Adipocyte (in vitro differentiated cells): ENCODE measurements at regions not wholly inside any gene's neighbourhood (a gene's known extent, or its start where the extent isn't known, plus 50 kb on each side); places are given as distances from the start of the nearest gene placed in this dataset.

Source experiments
- DNase-seq: peaks from one replicate; pipeline ENCODE4 v3.0.0-alpha.2; 2015; ENCODE audit warnings: low read depth
- H3K27me3 ChIP-seq: replicated peaks from 2 replicates; pipeline ENCODE4 v1.7.0; 2013; ENCODE audit warnings: mild to moderate bottlenecking, low read length, moderate library complexity; ENCODE audit not compliant: control insufficient read depth, insufficient read depth
- H3K36me3 ChIP-seq: 2 replicates; pipeline ENCODE4 v1.7.0; 2013; ENCODE audit warnings: low read length, mild to moderate bottlenecking, moderate library complexity; ENCODE audit not compliant: control insufficient read depth, insufficient read depth, severe bottlenecking
- H3K4me1 ChIP-seq: 2 replicates; pipeline ENCODE4 v1.7.0; 2013; ENCODE audit warnings: mild to moderate bottlenecking, low read length, moderate library complexity; ENCODE audit not compliant: control insufficient read depth, insufficient read depth
- H3K4me3 ChIP-seq: 2 replicates; pipeline ENCODE4 v1.7.0; 2013; ENCODE audit warnings: mild to moderate bottlenecking, low read length, moderate library complexity
- H3K9ac ChIP-seq: 2 replicates; pipeline ENCODE4 v1.7.0; 2013; ENCODE audit warnings: mild to moderate bottlenecking, low read length, moderate library complexity
- H3K9me3 ChIP-seq: 2 replicates; pipeline ENCODE4 v1.7.0; 2013; ENCODE audit warnings: mild to moderate bottlenecking, low read length, moderate library complexity; ENCODE audit not compliant: control insufficient read depth

DNA sequence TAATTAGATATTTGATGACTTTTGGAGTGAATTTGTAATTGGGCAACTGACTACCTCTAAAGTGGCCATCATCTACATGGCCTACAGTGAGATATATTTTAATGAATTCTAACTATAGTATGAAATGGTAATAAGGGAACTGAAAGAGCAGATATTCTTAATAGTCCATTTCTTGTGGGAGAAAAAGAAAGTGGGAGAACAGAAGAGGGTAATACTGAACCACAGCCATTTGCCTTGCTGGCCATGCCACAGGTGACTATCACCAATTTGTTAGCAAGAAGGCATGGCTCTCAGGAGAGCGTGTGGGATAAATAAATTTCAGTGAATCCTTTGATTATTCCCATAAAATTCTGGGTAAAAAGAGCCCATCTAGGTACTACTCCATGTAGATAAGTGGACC is 1074.0 kb upstream of the MAP3K7 start:
- Histone ChIP-seq H3K4me1 (no peaks in the 10 kb centered on the region), H3K27me3 (no peaks in the 10 kb centered on the region), H3K9me3 (peaks cover 4% of the 10 kb centered on the region), H3K9ac (no peak overlapping the region), H3K4me3 (no peak overlapping the region), H3K36me3 (no peaks in the 10 kb centered on the region)
- DNase-seq: no peak

DNA sequence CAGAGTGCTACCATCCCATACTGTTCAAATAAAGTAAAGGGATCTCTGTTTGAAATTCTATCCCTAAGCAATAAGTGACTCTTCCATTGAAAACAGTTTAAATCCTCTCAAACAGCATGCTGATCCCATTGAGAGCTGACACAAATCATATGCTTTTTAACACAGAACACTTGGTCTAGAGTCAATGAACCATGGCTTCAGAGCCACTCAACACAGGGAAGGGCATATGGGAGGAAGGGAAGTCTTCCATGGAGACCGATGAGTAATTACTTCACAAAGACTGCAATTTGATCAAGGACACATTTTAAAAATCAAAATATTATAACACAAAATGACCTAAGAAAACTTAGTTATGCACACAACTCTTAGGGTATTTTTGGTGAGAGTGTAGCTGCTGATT is 1073.0 kb upstream of the MAP3K7 start:
- Histone ChIP-seq H3K9me3 (peaks cover 4% of the 10 kb centered on the region), H3K27me3 (peaks cover 5% of the 10 kb centered on the region), H3K9ac (no peak overlapping the region), H3K4me1 (no peaks in the 10 kb centered on the region), H3K36me3 (no peaks in the 10 kb centered on the region), H3K4me3 (no peak overlapping the region)
- no peak for DNase-seq

DNA sequence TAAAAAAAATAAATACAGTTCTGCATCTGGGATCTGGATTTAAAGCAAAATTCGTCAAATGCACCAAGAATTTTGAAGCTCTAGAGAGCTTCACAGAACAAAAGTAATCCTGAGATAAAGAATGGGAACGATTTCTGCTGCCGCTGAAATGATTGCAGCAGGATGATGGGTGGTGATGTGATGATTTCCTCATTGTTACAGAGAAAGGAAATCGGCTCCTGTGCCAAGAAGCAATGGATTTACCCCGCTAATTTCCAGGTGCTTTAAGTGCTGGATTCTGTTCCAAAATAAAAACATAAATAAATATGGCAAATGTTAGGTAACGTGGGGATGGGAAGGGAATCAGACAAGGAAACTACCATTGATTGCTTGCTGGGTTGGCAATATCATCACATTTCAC is 1067.9 kb upstream of the MAP3K7 start:
- Histone ChIP-seq H3K9ac (no peak overlapping the region), H3K4me3 (no peak overlapping the region), H3K9me3 (no peaks in the 10 kb centered on the region), H3K4me1 (no peaks in the 10 kb centered on the region), H3K36me3 (no peaks in the 10 kb centered on the region), H3K27me3 (peaks cover 5% of the 10 kb centered on the region)
- no peak for DNase-seq

DNA sequence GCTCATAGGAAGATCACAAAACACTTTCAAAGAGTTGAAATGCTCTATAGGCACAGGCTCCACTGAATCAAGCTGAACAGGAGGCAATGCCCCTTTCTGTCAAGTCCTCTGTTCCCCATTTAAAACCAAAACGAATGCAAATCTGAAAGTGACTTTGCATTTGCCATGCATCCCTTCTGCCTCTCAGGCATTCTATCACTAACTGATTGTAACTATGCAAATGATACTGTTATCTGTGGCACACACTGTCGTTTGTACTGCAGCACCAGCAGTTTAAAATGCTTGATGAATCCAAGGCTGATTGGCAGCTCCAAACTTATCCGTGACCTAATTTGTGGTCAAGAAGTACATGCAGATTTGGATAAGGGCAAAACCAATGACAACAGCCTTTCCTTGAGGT is 1067.5 kb upstream of the MAP3K7 start:
- Histone ChIP-seq H3K4me1 (no peaks in the 10 kb centered on the region), H3K4me3 (no peak overlapping the region), H3K36me3 (no peaks in the 10 kb centered on the region), H3K27me3 (peaks cover 5% of the 10 kb centered on the region), H3K9me3 (no peaks in the 10 kb centered on the region), H3K9ac (no peak overlapping the region)
- DNase-seq: no peak

DNA sequence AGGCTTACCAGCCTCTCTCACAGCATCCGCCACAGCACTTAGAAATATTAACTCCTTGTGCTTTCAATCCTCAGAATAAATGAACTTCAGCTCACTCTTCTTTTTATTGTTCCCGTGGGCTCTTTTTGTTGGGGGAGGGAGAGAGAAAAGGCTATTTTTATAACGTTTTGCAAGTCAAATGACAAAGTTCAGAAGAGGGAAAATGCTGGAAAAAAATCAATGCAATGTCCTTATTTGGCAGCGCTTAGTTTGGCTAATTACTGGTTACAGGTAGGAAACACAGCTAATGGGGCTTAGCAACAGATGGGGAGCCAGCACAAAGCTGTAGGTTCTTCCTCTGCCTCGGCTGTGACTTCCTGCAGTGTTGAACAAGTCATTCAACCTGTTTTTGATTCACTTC is 1067.0 kb upstream of the MAP3K7 start:
- H3K9me3 ChIP-seq: no peaks in the 10 kb centered on the region
- H3K36me3 ChIP-seq: no peaks in the 10 kb centered on the region
- H3K9ac ChIP-seq: no peak overlapping the region
- no peaks in the 10 kb centered on the region for H3K4me1 ChIP-seq
- peaks cover 5% of the 10 kb centered on the region for H3K27me3 ChIP-seq
- DNase-seq: no peak
- no peak overlapping the region for H3K4me3 ChIP-seq

DNA sequence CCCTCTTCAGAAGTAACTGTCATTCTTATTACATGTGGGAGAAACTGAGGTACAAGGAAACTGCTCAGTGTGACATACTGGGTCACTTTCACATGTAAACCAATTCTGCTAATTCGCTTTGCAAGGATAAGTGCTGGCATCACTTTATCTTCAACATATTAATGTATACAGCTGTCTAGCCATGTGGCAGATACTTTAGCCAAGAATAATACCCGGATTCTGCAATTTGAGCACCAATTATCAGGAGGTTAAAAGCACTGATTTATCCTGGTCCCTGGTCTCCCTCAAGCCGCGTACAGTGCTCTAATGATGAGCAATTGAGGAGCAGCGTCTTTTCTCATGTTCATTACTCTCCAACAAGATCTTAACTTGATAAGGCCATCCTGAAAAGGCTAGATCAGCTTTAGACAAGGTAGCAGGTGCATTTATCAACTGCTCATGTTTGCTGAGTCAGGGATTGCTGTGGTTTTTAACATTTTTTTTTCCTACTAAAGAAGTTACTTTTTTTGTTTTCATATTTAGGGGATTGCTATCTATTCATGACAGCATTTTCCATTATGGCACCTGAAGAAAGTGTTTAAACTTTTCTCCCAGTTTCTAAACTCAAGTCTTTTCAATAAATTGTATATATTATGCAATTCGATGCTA is 1066.3 kb upstream of the MAP3K7 start:
- Histone ChIP-seq H3K9me3 (no peaks in the 10 kb centered on the region), H3K27me3 (peaks cover 5% of the 10 kb centered on the region), H3K9ac (no peak overlapping the region), H3K4me3 (no peak overlapping the region), H3K4me1 (no peaks in the 10 kb centered on the region), H3K36me3 (no peaks in the 10 kb centered on the region)
- no peak for DNase-seq

DNA sequence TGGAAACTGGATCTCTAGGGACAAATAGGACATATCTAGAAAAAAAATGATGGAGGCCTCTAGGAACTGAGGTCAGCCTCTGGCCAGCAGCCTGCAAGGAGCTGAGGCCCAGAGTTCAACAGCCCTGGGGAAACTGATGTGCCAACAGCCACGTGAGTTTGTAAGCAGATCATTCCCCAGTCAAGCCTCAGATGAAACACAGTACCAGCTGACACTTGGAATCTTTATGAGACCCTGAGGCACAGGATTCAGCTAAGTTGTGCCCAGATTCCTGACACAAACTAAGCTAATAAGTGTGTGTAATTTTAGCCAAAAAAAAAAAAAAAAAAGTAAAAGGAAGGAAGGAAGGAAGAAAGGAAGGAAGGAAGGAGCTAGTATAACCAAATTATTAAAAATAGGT is 1059.8 kb upstream of the MAP3K7 start:
- DNase-seq: no peak
- Histone ChIP-seq H3K9me3 (no peaks in the 10 kb centered on the region), H3K4me1 (no peaks in the 10 kb centered on the region), H3K9ac (no peak overlapping the region), H3K4me3 (no peak overlapping the region), H3K27me3 (no peaks in the 10 kb centered on the region), H3K36me3 (no peaks in the 10 kb centered on the region)

DNA sequence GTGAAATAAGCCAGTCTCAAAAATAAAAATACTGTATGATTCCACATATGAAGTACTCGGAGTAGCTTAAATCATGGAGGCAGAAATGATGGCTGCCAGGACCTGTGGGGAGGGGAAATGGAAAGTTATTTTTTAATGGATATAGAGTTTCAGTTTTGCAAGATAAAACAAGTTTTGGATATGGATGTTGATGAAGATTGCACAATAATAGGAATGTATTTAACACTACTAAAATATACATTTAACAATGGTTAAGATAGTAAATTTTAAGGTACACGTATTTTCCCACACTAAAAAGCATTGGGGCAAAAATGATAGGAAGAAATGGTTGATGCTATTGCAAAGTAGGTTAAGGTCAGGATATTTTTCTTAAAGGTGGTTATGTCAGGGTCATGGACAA is 1058.9 kb upstream of the MAP3K7 start:
- H3K4me1 ChIP-seq: no peaks in the 10 kb centered on the region
- no peak for DNase-seq
- no peaks in the 10 kb centered on the region for H3K36me3 ChIP-seq
- H3K4me3 ChIP-seq: no peak overlapping the region
- no peak overlapping the region for H3K9ac ChIP-seq
- H3K9me3 ChIP-seq: no peaks in the 10 kb centered on the region
- no peaks in the 10 kb centered on the region for H3K27me3 ChIP-seq

DNA sequence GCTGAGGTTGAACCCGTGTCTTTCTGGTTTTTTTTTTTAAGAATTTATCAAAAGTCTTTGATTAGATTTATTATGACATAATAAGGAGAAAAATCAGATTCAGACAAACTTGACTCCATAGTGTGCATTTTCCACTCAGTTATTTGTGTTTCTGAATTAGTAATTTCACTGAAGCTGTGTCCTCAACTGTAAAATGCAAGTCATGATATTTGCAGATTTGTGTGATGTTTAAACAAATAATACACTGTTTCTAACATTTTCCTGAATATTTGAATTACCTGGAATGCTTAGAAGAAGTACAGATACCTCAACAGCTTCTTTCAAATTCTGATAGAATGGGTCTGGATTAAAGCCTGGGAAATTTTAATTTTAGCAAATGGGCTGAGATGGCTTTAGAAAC is 1050.3 kb upstream of the MAP3K7 start:
- Histone ChIP-seq H3K4me1 (no peaks in the 10 kb centered on the region), H3K27me3 (no peaks in the 10 kb centered on the region), H3K4me3 (no peak overlapping the region), H3K9me3 (no peaks in the 10 kb centered on the region), H3K36me3 (no peaks in the 10 kb centered on the region), H3K9ac (no peak overlapping the region)
- no peak for DNase-seq

DNA sequence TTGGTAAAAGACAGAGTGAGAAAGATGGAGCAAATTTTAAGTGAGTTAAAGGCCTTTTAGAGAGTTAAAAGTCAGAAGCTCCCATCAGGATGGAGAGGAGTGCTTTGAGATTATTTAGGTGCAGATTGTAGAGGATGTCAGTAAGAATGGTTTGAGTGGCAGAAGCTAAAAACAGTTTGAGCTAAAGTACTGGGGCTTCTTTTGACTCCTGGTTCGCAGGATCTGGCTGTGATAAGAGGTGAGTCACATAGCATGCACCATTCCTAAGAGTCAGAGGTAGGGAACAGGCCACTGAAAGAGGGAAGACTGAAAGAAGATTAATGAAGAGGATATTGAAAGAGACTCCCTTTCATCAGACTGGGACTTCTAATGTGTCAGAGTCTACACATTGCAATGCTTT is 1047.9 kb upstream of the MAP3K7 start:
- Histone ChIP-seq H3K36me3 (no peaks in the 10 kb centered on the region), H3K9ac (no peak overlapping the region), H3K4me3 (no peak overlapping the region), H3K9me3 (no peaks in the 10 kb centered on the region), H3K4me1 (no peaks in the 10 kb centered on the region), H3K27me3 (no peaks in the 10 kb centered on the region)
- DNase-seq: no peak

DNA sequence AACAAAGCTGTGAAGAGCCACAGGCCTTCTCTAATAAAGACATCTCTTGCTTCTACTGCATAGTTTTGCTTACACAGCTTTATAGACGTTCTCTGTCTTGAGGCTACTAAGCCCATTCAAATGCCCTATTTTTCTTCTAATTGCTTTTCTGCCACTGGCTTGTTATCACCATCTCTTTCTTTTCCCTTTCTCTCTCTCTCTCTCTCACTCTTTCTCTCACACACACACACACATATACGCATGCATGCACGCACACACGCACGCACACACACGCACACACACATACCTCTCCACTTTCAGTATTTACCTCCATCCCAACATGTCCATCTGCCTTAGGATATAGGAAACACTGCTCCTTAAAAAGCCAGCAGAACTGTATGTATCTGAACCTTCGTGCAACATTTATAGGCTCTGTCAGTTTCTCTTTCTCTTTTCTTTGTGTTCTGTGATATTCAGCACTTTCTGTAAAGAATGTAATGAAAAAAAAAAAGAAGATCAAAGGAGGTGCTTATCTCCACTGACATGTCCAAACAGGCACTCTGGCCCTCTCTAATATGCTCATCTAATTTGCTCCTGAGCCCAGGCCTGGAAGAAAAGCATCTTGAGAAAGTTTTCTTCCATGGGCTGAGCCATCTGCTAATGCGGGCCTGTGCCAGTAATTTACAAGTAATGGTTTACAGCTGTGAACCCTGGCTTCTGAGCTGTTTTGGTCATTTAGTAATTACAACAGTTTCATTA is 1046.7 kb upstream of the MAP3K7 start:
- H3K9ac ChIP-seq: no peak overlapping the region
- H3K4me3 ChIP-seq: no peak overlapping the region
- H3K27me3 ChIP-seq: no peaks in the 10 kb centered on the region
- H3K36me3 ChIP-seq: no peaks in the 10 kb centered on the region
- peak; percentile 1 for DNase-seq
- no peaks in the 10 kb centered on the region for H3K9me3 ChIP-seq
- no peaks in the 10 kb centered on the region for H3K4me1 ChIP-seq

DNA sequence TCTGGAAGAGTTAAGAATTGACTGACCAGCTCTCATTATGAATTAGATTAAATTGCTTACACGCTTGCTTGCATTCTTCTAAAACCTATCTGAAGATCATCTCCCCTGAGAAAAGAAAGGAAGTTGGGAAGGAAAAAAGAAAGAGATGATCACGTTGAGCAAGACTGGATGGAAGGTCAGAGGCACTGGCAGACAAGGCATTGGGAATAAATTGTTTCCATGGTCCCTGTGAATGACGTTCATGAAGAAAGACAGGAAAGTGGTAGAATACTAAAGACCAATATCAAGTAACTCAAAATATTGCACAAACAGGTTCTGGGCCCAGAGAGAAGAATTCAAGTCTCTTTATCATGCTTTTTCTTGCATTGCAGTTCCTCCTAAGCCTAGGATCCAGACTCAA is 1045.4 kb upstream of the MAP3K7 start:
- H3K36me3 ChIP-seq: no peaks in the 10 kb centered on the region
- no peaks in the 10 kb centered on the region for H3K4me1 ChIP-seq
- DNase-seq: no peak
- no peaks in the 10 kb centered on the region for H3K27me3 ChIP-seq
- no peak overlapping the region for H3K4me3 ChIP-seq
- no peak overlapping the region for H3K9ac ChIP-seq
- H3K9me3 ChIP-seq: no peaks in the 10 kb centered on the region
